PFSK-1 (cell line): ENCODE measurements at regions not wholly inside any gene's neighbourhood (a gene's known extent, or its start where the extent isn't known, plus 50 kb on each side); places are given as distances from the start of the nearest gene placed in this dataset.

Experiments used
- FOXP2 ChIP-seq: optimal IDR thresholded peaks from 2 replicates; pipeline ENCODE3; 2011; ENCODE audit warnings: borderline replicate concordance, control low read depth, inconsistent platforms; ENCODE audit not compliant: insufficient read depth; ENCODE audit errors: extremely low read length, extremely low read depth
- POLR2AphosphoS5 ChIP-seq: IDR thresholded peaks from 2 replicates; pipeline ENCODE4 v1.6.1; 2012; ENCODE audit warnings: low read depth, mild to moderate bottlenecking, control low read depth, low read length, moderate library complexity
- SIN3A ChIP-seq: IDR thresholded peaks from 2 replicates; pipeline ENCODE4 v1.6.1; 2012; ENCODE audit warnings: mild to moderate bottlenecking, low read length, moderate library complexity, borderline replicate concordance; ENCODE audit not compliant: insufficient read depth
- TAF1 ChIP-seq: IDR thresholded peaks from 2 replicates; pipeline ENCODE4 v1.6.1; 2012; ENCODE audit warnings: low read length, control low read depth, borderline replicate concordance; ENCODE audit not compliant: insufficient read depth
- TF ChIP-seq, protein P1 (sequence below), 2 experiments: IDR thresholded peaks; 2 replicates each; pipeline versions ENCODE4 v1.6.1 to v1.8.0; 2011 to 2012; ENCODE audit warnings: low read depth in 2 of 2, low read length in 2 of 2, control low read depth in 1 of 2, inconsistent platforms in 1 of 2, mild to moderate bottlenecking in 1 of 2, moderate library complexity in 1 of 2; ENCODE audit not compliant: insufficient read depth in 1 of 2

DNA sequence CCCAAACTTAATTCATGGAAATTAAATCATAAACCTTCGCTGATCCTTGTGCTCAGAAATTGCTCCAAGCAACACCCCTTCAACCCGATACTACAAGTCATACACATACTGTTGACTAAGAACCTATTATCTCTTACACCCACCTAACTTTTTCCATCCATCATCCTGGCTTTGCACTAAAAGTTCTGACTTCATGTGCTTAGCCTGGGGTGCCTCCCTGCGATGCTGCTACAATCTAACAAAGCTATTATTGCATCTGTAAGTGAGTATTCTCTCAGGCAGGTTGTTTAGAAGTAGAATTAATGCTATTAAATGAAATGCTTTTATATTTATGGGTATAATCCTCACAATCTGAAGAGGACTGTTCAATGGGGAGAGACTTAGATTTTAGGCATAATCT lies 619.8 kb downstream of the CCDC85A start:
- TF ChIP-seq FOXP2 (no peak), SIN3A (no peak), POLR2AphosphoS5 (no peak), TAF1 (no peak)
- TF ChIP-seq, protein P1, sequence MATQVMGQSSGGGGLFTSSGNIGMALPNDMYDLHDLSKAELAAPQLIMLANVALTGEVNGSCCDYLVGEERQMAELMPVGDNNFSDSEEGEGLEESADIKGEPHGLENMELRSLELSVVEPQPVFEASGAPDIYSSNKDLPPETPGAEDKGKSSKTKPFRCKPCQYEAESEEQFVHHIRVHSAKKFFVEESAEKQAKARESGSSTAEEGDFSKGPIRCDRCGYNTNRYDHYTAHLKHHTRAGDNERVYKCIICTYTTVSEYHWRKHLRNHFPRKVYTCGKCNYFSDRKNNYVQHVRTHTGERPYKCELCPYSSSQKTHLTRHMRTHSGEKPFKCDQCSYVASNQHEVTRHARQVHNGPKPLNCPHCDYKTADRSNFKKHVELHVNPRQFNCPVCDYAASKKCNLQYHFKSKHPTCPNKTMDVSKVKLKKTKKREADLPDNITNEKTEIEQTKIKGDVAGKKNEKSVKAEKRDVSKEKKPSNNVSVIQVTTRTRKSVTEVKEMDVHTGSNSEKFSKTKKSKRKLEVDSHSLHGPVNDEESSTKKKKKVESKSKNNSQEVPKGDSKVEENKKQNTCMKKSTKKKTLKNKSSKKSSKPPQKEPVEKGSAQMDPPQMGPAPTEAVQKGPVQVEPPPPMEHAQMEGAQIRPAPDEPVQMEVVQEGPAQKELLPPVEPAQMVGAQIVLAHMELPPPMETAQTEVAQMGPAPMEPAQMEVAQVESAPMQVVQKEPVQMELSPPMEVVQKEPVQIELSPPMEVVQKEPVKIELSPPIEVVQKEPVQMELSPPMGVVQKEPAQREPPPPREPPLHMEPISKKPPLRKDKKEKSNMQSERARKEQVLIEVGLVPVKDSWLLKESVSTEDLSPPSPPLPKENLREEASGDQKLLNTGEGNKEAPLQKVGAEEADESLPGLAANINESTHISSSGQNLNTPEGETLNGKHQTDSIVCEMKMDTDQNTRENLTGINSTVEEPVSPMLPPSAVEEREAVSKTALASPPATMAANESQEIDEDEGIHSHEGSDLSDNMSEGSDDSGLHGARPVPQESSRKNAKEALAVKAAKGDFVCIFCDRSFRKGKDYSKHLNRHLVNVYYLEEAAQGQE (IDR thresholded peaks at IDR 0.05; ENCODE audit: insufficient read depth in 1 of 2, low read depth in 2 of 2, low read length in 2 of 2): no peak
